Panc1 (cell line): ENCODE measurements at regions not wholly inside any gene's neighbourhood (a gene's known extent, or its start where the extent isn't known, plus 50 kb on each side); places are given as distances from the start of the nearest gene placed in this dataset.

Experiments used
- POLR2AphosphoS5 ChIP-seq: IDR thresholded peaks from 2 replicates; pipeline ENCODE4 v1.6.1; 2012; ENCODE audit warnings: mild to moderate bottlenecking, low read depth, low read length, moderate library complexity
- TF ChIP-seq, protein P1 (sequence below): fragments of 450-650 bp; IDR thresholded peaks from 2 replicates; pipeline ENCODE4 v1.5.1; 2017; ENCODE audit warnings: mild to moderate bottlenecking

GRCh38 chr11:31863170-31863832 lies 52.2 kb upstream of the PAX6 start:
- TF ChIP-seq, protein P1, sequence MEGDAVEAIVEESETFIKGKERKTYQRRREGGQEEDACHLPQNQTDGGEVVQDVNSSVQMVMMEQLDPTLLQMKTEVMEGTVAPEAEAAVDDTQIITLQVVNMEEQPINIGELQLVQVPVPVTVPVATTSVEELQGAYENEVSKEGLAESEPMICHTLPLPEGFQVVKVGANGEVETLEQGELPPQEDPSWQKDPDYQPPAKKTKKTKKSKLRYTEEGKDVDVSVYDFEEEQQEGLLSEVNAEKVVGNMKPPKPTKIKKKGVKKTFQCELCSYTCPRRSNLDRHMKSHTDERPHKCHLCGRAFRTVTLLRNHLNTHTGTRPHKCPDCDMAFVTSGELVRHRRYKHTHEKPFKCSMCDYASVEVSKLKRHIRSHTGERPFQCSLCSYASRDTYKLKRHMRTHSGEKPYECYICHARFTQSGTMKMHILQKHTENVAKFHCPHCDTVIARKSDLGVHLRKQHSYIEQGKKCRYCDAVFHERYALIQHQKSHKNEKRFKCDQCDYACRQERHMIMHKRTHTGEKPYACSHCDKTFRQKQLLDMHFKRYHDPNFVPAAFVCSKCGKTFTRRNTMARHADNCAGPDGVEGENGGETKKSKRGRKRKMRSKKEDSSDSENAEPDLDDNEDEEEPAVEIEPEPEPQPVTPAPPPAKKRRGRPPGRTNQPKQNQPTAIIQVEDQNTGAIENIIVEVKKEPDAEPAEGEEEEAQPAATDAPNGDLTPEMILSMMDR = no peak
- TF ChIP-seq POLR2AphosphoS5 = no peak
